ENCODE measurements at regions not wholly inside any gene's neighbourhood (a gene's known extent, or its start where the extent isn't known, plus 50 kb on each side); places are given as distances from the start of the nearest gene placed in this dataset.

DNA sequence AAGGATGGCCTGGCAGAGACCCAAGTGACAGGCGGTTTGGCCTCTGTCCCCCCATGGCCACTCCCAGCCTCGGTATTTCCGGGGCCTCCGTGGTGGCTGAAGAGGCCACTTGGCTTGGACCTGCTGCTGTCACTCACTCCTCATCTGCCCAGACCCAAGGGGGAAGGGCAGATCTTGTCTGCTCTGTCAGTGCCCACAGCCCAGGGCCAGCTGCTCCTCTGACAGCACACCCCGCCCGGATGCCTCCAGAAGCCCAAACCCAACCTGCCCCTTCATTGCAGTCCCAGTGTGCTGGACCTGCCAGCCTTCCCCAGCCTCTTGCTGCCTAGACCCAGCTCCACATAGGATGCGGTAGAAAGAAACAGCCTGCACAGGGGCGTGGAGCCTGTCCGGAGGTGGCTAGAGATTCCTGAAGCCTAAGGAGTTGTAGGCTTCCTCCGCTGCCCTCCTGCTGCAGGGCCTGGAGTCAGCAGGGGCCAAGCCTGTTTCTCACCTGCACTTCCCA is 52.0 kb downstream of the MAGEF1 start:
- Histone ChIP-seq H3K27me3 (ENCODE audit: control insufficient read depth, insufficient read depth, low read length) (no peaks in the 10 kb centered on the region), H3K4me3 (ENCODE audit: low read length) (no peak overlapping the region), H3K9ac (ENCODE audit: low read depth, low read length) (peak overlapping the region; percentile 70), H3K4me2 (ENCODE audit: low read length) (peak overlapping the region; percentile 59), H3K36me3 (ENCODE audit: insufficient read depth, low read length) (no peaks in the 10 kb centered on the region), H3K9me3 (replicated peaks; ENCODE audit: low read length) (no peaks in the 10 kb centered on the region), H3K4me1 (ENCODE audit: control insufficient read depth, insufficient read depth, low read length) (peaks cover 41% of the 10 kb centered on the region)

DNA sequence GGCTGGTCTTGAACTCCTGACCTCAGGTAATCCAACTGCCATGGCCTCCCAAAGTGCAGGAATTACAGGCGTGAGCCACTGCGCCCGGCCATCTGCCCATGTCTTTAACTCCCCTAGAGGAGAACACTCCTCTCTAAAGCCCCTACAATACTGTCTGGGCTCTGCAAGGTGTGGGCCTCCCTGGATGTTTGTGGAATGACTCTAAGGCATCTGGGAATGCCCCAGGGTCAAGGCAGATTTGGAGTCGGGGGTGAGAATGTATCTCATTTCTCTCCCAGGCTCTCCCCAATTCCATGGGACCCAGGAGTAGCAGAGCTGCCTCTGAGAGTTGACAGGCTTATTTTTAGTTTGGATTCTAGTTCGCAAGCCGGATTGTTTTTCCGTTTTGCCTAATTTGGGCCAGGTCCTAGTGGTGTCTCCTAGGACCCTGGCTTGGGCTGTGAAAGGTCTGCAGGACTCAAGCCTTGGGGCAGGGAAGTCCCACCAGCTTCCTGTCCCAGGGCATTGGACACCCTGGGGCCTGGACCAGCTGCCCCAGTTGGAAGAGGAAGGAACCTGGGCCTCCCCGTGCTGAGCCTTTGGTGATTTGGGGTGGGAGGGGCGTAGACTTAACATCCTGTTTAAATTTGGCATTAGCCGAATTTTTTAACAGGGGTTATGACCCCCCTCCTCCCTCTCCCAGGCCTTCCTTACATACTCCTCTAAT is 53.5 kb downstream of the MAGEF1 start:
- Histone ChIP-seq H3K9ac (ENCODE audit: low read depth, low read length) (peak overlapping the region; percentile 70), H3K27me3 (ENCODE audit: control insufficient read depth, insufficient read depth, low read length) (no peaks in the 10 kb centered on the region), H3K4me2 (ENCODE audit: low read length) (no peak overlapping the region), H3K4me1 (ENCODE audit: control insufficient read depth, insufficient read depth, low read length) (peaks cover 41% of the 10 kb centered on the region), H3K4me3 (ENCODE audit: low read length) (no peak overlapping the region), H3K36me3 (ENCODE audit: insufficient read depth, low read length) (no peaks in the 10 kb centered on the region), H3K9me3 (replicated peaks; ENCODE audit: low read length) (no peaks in the 10 kb centered on the region)

- Histone ChIP-seq H3K27me3 (ENCODE audit: control insufficient read depth, insufficient read depth, low read length) (no peaks in the 10 kb centered on the region), H3K4me2 (ENCODE audit: low read length) (peak overlapping the region; percentile 17), H3K36me3 (ENCODE audit: insufficient read depth, low read length) (no peaks in the 10 kb centered on the region), H3K9ac (ENCODE audit: low read depth, low read length) (peak overlapping the region; percentile 23), H3K9me3 (replicated peaks; ENCODE audit: low read length) (no peaks in the 10 kb centered on the region), H3K4me3 (ENCODE audit: low read length) (no peak overlapping the region), H3K4me1 (ENCODE audit: control insufficient read depth, insufficient read depth, low read length) (peaks cover 48% of the 10 kb centered on the region)
These were observed 54.8 kb downstream of the MAGEF1 start for GRCh38 chr3:184656829-184657681.

DNA sequence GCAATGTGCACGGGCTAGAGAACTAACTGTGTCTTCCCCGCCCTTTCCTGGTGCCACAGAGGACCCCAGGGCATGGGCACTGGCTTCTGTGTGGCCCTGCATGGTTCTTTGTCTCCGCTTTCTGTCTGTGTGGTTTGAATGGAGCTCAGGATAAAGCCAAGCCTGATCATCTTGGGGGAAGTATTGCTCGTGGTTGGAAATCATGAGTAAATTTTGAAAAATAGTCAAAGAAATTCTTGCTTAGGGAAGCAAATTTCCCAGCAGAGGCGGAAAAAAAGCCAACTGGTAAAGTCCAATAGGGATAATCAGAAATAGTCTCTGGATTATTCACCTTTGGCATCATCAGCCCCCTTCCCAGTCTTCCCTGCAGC is 55.4 kb downstream of the MAGEF1 start:
- no peak overlapping the region for H3K4me3 ChIP-seq (ENCODE audit: low read length)
- H3K9ac ChIP-seq (ENCODE audit: low read depth, low read length), result no peak overlapping the region
- no peaks in the 10 kb centered on the region for H3K9me3 ChIP-seq (replicated peaks; ENCODE audit: low read length)
- no peak overlapping the region for H3K4me2 ChIP-seq (ENCODE audit: low read length)
- H3K27me3 ChIP-seq (ENCODE audit: control insufficient read depth, insufficient read depth, low read length), result no peaks in the 10 kb centered on the region
- H3K36me3 ChIP-seq (ENCODE audit: insufficient read depth, low read length), result no peaks in the 10 kb centered on the region
- H3K4me1 ChIP-seq (ENCODE audit: control insufficient read depth, insufficient read depth, low read length), result peaks cover 53% of the 10 kb centered on the region

- no peaks in the 10 kb centered on the region for H3K36me3 ChIP-seq (ENCODE audit: insufficient read depth, low read length)
- peaks cover 53% of the 10 kb centered on the region for H3K4me1 ChIP-seq (ENCODE audit: control insufficient read depth, insufficient read depth, low read length)
- H3K9me3 ChIP-seq (replicated peaks; ENCODE audit: low read length), result no peaks in the 10 kb centered on the region
- H3K4me3 ChIP-seq (ENCODE audit: low read length), result no peak overlapping the region
- peaks cover 2% of the 10 kb centered on the region for H3K27me3 ChIP-seq (ENCODE audit: control insufficient read depth, insufficient read depth, low read length)
- H3K9ac ChIP-seq (ENCODE audit: low read depth, low read length), result no peak overlapping the region
- H3K4me2 ChIP-seq (ENCODE audit: low read length), result no peak overlapping the region
These were observed 56.3 kb downstream of the MAGEF1 start for GRCh38 chr3:184655597-184655996.

DNA sequence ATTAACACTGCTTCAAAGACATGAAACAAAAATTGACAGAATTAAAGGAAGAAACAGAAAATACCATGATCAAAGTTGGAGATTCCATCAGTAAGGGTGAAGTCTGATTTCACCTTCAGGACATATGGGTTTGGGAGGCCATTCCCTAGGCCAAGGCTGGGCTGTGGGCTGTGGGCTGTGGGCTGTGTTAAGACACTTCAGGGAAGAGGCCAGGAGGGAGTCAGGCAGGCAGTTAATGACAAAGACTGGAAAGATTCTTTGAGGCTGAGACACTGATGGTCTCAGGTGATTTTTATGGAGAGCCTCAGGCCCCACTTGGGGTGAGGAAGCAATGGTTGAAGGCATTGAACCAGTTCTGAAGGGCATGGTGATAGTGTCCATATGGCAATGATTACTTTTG is 57.5 kb downstream of the MAGEF1 start:
- Histone ChIP-seq H3K36me3 (ENCODE audit: insufficient read depth, low read length) (no peaks in the 10 kb centered on the region), H3K9me3 (replicated peaks; ENCODE audit: low read length) (no peaks in the 10 kb centered on the region), H3K4me3 (ENCODE audit: low read length) (no peak overlapping the region), H3K4me2 (ENCODE audit: low read length) (no peak overlapping the region), H3K4me1 (ENCODE audit: control insufficient read depth, insufficient read depth, low read length) (peaks cover 42% of the 10 kb centered on the region), H3K27me3 (ENCODE audit: control insufficient read depth, insufficient read depth, low read length) (peaks cover 6% of the 10 kb centered on the region), H3K9ac (ENCODE audit: low read depth, low read length) (no peak overlapping the region)

GRCh38 chr3:184652465-184652864 is 59.4 kb downstream of the MAGEF1 start:
- Histone ChIP-seq H3K4me1 (ENCODE audit: control insufficient read depth, insufficient read depth, low read length) (peaks cover 24% of the 10 kb centered on the region), H3K4me3 (ENCODE audit: low read length) (no peak overlapping the region), H3K4me2 (ENCODE audit: low read length) (no peak overlapping the region), H3K36me3 (ENCODE audit: insufficient read depth, low read length) (no peaks in the 10 kb centered on the region), H3K9ac (ENCODE audit: low read depth, low read length) (no peak overlapping the region), H3K27me3 (ENCODE audit: control insufficient read depth, insufficient read depth, low read length) (peaks cover 6% of the 10 kb centered on the region), H3K9me3 (replicated peaks; ENCODE audit: low read length) (no peaks in the 10 kb centered on the region)

DNA sequence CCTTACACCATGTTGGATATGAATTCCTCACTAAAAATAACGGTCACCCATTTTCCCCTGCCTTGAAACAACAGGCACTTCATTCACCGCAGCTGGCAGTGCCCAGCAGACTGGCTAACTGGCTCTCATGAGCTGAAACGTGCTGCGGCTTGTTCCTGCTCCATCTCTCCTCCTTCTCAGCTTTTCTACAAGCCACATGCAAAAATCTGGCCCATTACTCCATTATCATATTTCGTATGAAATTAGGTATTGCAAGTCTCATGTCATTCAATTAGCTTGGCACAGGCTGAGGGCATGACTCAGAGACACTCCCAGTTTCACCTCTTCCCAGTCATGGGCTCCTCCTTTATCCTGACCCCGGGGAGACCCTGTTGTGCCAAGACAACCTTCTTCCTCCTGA is 60.0 kb downstream of the MAGEF1 start:
- no peak overlapping the region for H3K4me3 ChIP-seq (ENCODE audit: low read length)
- no peaks in the 10 kb centered on the region for H3K36me3 ChIP-seq (ENCODE audit: insufficient read depth, low read length)
- H3K4me1 ChIP-seq (ENCODE audit: control insufficient read depth, insufficient read depth, low read length), result peaks cover 19% of the 10 kb centered on the region
- H3K27me3 ChIP-seq (ENCODE audit: control insufficient read depth, insufficient read depth, low read length), result peaks cover 6% of the 10 kb centered on the region
- H3K9me3 ChIP-seq (replicated peaks; ENCODE audit: low read length), result no peaks in the 10 kb centered on the region
- no peak overlapping the region for H3K9ac ChIP-seq (ENCODE audit: low read depth, low read length)
- no peak overlapping the region for H3K4me2 ChIP-seq (ENCODE audit: low read length)

DNA sequence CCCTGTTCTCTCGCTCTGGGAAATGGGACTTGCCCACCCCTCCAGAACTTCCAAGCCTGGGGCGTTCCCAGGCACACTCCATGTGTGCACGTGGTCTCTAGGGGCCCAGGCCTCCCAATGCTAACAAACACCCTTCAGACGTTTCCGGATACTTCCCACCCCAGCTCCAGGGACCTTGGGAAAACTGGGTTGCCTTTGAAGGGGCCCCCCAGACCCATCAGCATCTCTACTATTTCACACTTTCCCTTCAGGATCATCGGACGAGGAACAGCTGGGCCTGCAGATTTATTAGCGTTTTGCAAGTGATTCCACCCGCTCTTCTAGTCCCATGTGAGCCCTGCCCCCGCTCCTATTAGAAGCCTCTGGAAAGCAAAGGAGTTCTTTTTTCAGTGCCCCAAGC is 63.2 kb downstream of the MAGEF1 start:
- Histone ChIP-seq H3K36me3 (ENCODE audit: insufficient read depth, low read length) (no peaks in the 10 kb centered on the region), H3K4me2 (ENCODE audit: low read length) (no peak overlapping the region), H3K9ac (ENCODE audit: low read depth, low read length) (no peak overlapping the region), H3K9me3 (replicated peaks; ENCODE audit: low read length) (no peaks in the 10 kb centered on the region), H3K4me1 (ENCODE audit: control insufficient read depth, insufficient read depth, low read length) (peaks cover 12% of the 10 kb centered on the region), H3K27me3 (ENCODE audit: control insufficient read depth, insufficient read depth, low read length) (peaks cover 6% of the 10 kb centered on the region), H3K4me3 (ENCODE audit: low read length) (no peak overlapping the region)

GRCh38 chr3:184647405-184647936 is 64.4 kb downstream of the MAGEF1 start:
- Histone ChIP-seq H3K36me3 (ENCODE audit: insufficient read depth, low read length) (no peaks in the 10 kb centered on the region), H3K9ac (ENCODE audit: low read depth, low read length) (no peak overlapping the region), H3K9me3 (replicated peaks; ENCODE audit: low read length) (no peaks in the 10 kb centered on the region), H3K4me1 (ENCODE audit: control insufficient read depth, insufficient read depth, low read length) (peaks cover 9% of the 10 kb centered on the region), H3K27me3 (ENCODE audit: control insufficient read depth, insufficient read depth, low read length) (peaks cover 6% of the 10 kb centered on the region), H3K4me3 (ENCODE audit: low read length) (no peak overlapping the region), H3K4me2 (ENCODE audit: low read length) (no peak overlapping the region)

DNA sequence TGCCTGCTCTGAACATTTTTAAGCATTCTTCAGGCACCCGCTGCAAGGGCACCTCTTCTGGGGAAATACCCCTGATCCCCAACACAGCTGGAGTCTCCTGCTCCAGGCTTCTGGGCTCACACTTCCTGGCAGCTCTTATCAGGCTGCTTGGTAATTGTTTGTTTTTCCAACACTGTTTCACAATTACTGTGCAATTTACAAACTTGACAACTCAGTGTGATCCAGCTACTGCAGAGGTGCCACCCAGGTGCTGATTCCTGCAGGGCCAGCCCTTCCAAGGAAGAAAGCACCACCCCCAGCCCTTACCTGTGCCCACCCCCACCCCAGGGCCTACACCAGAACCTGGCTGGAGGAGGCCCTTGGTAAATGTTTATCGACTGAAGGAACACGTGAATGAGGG is 66.5 kb downstream of the MAGEF1 start:
- no peak overlapping the region for H3K9ac ChIP-seq (ENCODE audit: low read depth, low read length)
- H3K27me3 ChIP-seq (ENCODE audit: control insufficient read depth, insufficient read depth, low read length), result peaks cover 2% of the 10 kb centered on the region
- H3K9me3 ChIP-seq (replicated peaks; ENCODE audit: low read length), result no peaks in the 10 kb centered on the region
- no peak overlapping the region for H3K4me3 ChIP-seq (ENCODE audit: low read length)
- no peaks in the 10 kb centered on the region for H3K4me1 ChIP-seq (ENCODE audit: control insufficient read depth, insufficient read depth, low read length)
- H3K4me2 ChIP-seq (ENCODE audit: low read length), result no peak overlapping the region
- H3K36me3 ChIP-seq (ENCODE audit: insufficient read depth, low read length), result no peaks in the 10 kb centered on the region
